ENCODE measurements at regions not wholly inside any gene's neighbourhood (a gene's known extent, or its start where the extent isn't known, plus 50 kb on each side); places are given as distances from the start of the nearest gene placed in this dataset.

GRCh38 chr7:118418433-118418832, 193.9 kb downstream of the ANKRD7 start:
- TF ChIP-seq CTCF (conservative IDR thresholded peaks at IDR 0.05; ENCODE audit: low read depth, low read length) (no peak), RCOR1 (IDR thresholded peaks at IDR 0.05; ENCODE audit: insufficient replicate concordance, low read length) (no peak), CEBPB (IDR thresholded peaks at IDR 0.05; ENCODE audit: low read depth, low read length) (no peak), POLR2A (IDR thresholded peaks at IDR 0.05; ENCODE audit: low read depth, low read length) (no peak), CHD1 (IDR thresholded peaks at IDR 0.05; ENCODE audit: low read depth, low read length) (no peak), ELK1 (IDR thresholded peaks at IDR 0.05; ENCODE audit: borderline replicate concordance, low read depth, low read length) (no peak), MXI1 (IDR thresholded peaks at IDR 0.05; ENCODE audit: borderline replicate concordance, low read depth, low read length) (no peak), MAFK (IDR thresholded peaks at IDR 0.05; ENCODE audit: low read depth, low read length) (no peak), MAZ (IDR thresholded peaks at IDR 0.05; ENCODE audit: borderline replicate concordance, low read depth, low read length) (no peak), RFX5 (IDR thresholded peaks at IDR 0.05; ENCODE audit: low read depth, low read length) (no peak), RAD21 (IDR thresholded peaks at IDR 0.05; ENCODE audit: low read length) (no peak), USF2 (IDR thresholded peaks at IDR 0.05; ENCODE audit: low read depth, low read length) (no peak), NFE2L2 (IDR thresholded peaks at IDR 0.05; ENCODE audit: low read depth, low read length) (no peak)

Data from IMR-90 (cell line).